Right cardiac atrium (tissue), 5 donors: ENCODE measurements at regions not wholly inside any gene's neighbourhood (a gene's known extent, or its start where the extent isn't known, plus 50 kb on each side); places are given as distances from the start of the nearest gene placed in this dataset.

Experiments used
- ATAC-seq, 2 donors: fragments of 200-7000 bp; cut with Tn5 transposase; one replicate each; pipeline versions ENCODE4 v1.8.0 to v1.9.1; 2020; ENCODE audit warnings: moderate library complexity in 2 of 2, mild to moderate bottlenecking in 1 of 2
- DNase-seq, 3 donors: peaks; one replicate each; pipeline ENCODE4 v3.0.0-alpha.2; 2020
- H3K27ac ChIP-seq: one replicate; pipeline ENCODE4 v1.5.1; 2013; ENCODE audit warnings: mild to moderate bottlenecking, low read length, control low read depth, moderate library complexity
- H3K27me3 ChIP-seq: one replicate; pipeline ENCODE4 v1.6.1; 2013; ENCODE audit not compliant: control insufficient read depth, insufficient read depth
- H3K4me1 ChIP-seq: one replicate; pipeline ENCODE4 v1.6.1; 2013; ENCODE audit warnings: low read length; ENCODE audit not compliant: control insufficient read depth, insufficient read depth
- H3K4me3 ChIP-seq: one replicate; pipeline ENCODE4 v1.5.1; 2013; ENCODE audit warnings: low read length, control low read depth
- H3K9me3 ChIP-seq: one replicate; pipeline ENCODE4 v1.6.1; 2013; ENCODE audit warnings: low read length; ENCODE audit not compliant: control insufficient read depth
- WGBS: extraction: QIAGEN DNeasy Blood & Tissue Kit; methylation state at CpG from one replicate; pipeline ENCODE4 v1.1.7; 2013; 5-methylcytosine and 5-hydroxymethylcytosine counted together
- intact Hi-C, 4 donors: fragments of 100-400 bp; cut with DNase I; formaldehyde crosslinking; loops; one replicate each; pipeline versions ENCODE4 v1.11.0 to v1.14.0; 2022 to 2023
- donor health status: healthy with polysubstance abuse.
- donor health status: DM: no; HTN: yes; CAD: no.
- donor health status: DM: no; HTN: no; CAD: no.
- donor health status: DM: no; HTN: yes; CAD: no; lungs with severe emphysema.
- donor health status: DM: yes; HTN: yes; CAD: no.

- Histone ChIP-seq H3K9me3 (no peaks in the 10 kb centered on the region), H3K27ac (no peak overlapping the region), H3K4me1 (no peaks in the 10 kb centered on the region), H3K27me3 (no peaks in the 10 kb centered on the region), H3K4me3 (no peak overlapping the region)
- ATAC-seq, result no peak
- DNase-seq, result no peak
- 69% methylated on average over 4 of the region's 4 CpGs for WGBS
- intact Hi-C loops, result no loop called here
These were observed 403.5 kb downstream of the DMRT2 start for GRCh38 chr9:1453636-1454035.

GRCh38 chr9:1454211-1454610, 404.1 kb downstream of the DMRT2 start:
- H3K27ac ChIP-seq, result no peak overlapping the region
- ATAC-seq, result no peak
- WGBS, result 42% methylated on average over 1 of the region's 1 CpG

DNA sequence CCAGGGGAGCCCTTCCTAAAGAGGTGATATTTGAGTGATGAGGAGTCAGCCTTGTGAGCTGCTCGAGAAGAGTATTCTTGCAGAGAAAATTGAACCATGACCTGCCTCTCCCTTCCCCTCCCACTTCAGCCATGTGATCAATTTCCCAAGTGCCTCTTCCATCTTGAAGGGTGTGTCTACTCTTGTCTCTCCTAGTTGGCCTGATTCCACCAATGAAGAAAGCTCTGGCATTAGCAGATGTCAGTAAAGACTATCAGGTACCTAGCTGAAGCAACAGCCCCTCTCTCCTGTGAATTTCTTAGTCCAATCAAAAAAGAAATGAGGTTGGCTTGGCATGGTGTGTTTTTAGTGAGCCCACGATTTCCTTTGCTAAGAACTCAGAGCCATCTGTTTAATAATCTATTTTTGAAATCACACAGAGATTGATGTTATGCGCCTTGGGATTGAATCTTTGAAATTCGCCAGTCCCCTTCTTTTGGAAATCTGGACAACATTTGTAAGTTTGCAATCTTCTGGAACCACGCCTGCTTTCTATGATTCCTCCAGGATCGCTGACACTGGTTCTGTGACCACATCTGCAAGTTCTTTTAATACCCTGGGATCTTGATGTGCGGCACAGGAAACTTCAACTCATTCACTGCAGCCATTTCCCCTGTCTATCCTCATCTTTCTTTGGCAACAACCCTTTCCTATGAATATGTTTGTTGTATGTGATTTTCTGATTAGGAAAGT, 404.6 kb downstream of the DMRT2 start:
- no peak overlapping the region for H3K4me3 ChIP-seq
- H3K4me1 ChIP-seq, result no peaks in the 10 kb centered on the region
- H3K27me3 ChIP-seq, result no peaks in the 10 kb centered on the region
- WGBS, result 58% methylated on average over 7 of the region's 7 CpGs
- no peaks in the 10 kb centered on the region for H3K9me3 ChIP-seq
- no peak for DNase-seq
- intact Hi-C loops, result loop anchor here in 1 of 4 donors (5.0 kb wide), 1 partner anchor 148 kb away; no protein-coding TSS in a partner anchor
- no peak overlapping the region for H3K27ac ChIP-seq
- no peak for ATAC-seq

More at GRCh38 chr9:1454211-1454610, 404.1 kb downstream of the DMRT2 start:
- no peaks in the 10 kb centered on the region for H3K4me1 ChIP-seq
- no peak for DNase-seq
- intact Hi-C loops, result no loop called here
- H3K9me3 ChIP-seq, result no peaks in the 10 kb centered on the region
- H3K4me3 ChIP-seq, result no peak overlapping the region
- H3K27me3 ChIP-seq, result no peaks in the 10 kb centered on the region

DNA sequence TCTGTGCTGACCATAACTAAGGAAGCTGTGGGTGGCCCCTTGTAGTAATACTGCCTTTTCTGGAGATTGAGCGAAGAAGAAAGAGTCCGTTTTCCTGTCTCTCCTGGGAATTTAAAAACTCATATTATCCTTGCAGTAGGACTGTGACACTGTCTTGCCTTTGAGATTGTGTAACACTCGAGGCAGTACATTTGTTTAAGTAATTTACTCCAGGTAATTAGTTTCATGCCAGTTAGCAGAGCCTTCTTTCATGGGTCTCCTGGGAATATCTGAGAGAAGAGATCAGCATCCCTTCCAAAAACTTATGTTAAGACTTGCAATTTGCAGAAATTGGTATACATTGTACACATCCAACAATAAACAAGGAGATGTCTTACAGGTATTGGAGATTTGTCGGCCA, 405.6 kb downstream of the DMRT2 start:
- DNase-seq (no peak), ATAC-seq (no peak)
- Histone ChIP-seq H3K27ac (no peak overlapping the region), H3K4me3 (no peak overlapping the region), H3K4me1 (no peaks in the 10 kb centered on the region), H3K9me3 (no peaks in the 10 kb centered on the region), H3K27me3 (no peaks in the 10 kb centered on the region)
- WGBS, result 70% methylated on average over 4 of the region's 4 CpGs
- intact Hi-C loops, result loop anchor here in 1 of 4 donors (5.0 kb wide), 1 partner anchor 147 kb away; no protein-coding TSS in a partner anchor

DNA sequence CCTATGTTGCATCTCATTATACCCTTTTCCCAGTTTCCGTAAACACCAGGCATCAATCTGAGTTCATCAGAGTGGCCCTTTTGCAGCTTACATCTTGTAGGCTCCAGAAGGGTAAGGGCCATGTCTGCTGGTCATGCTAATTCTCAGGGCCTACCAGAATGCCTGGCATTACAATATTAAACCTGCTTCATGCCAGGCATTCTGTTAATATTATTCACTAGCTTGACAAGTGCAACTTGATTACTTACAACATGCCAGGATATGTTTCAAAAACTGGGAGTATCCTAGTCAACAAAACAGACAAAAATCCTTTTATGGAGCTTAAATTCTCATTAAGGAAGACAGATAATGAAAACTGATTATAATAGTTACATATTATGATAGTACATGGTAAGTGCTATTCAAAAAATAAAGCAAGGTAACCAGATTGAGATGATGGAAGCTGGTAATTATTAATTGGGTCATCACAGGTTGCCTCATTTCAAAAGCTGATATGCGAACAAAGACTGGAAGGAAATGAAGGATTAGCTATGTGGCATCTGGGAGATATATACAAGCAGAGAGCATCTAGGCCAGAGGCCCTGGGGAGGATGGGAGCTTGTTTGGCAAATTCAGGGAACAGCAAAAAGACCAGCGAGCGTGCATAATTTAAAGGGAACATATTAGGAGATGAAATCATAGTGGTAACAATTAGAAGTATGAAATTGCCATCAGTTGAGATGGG, 406.3 kb downstream of the DMRT2 start:
- Histone ChIP-seq H3K27ac (no peak overlapping the region), H3K9me3 (no peaks in the 10 kb centered on the region), H3K4me1 (no peaks in the 10 kb centered on the region), H3K27me3 (no peaks in the 10 kb centered on the region), H3K4me3 (no peak overlapping the region)
- no peak for DNase-seq
- intact Hi-C loops, result loop anchor here in 1 of 4 donors (5.0 kb wide), 1 partner anchor 146 kb away; no protein-coding TSS in a partner anchor
- ATAC-seq, result no peak
- 64% methylated on average over 4 of the region's 4 CpGs for WGBS

DNA sequence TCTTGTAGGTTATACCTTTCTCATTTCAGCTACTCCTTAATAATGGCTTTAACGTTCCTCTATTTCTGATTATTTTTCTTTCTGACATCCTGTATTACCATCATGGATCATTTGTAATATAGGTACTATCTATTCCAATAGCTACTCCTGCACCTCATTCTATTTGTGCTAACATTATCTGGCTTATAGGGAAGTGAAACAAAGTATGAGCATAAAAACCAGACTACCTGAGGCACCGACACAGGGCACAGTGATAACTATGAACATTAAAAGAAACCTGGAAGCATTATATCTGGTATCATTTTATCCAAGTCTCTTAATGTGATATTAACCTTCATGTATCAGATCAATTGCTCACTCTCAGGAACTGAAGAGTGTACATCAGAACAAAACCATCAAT, 407.3 kb downstream of the DMRT2 start:
- ATAC-seq, result no peak
- Histone ChIP-seq H3K27ac (no peak overlapping the region), H3K4me3 (no peak overlapping the region), H3K9me3 (no peaks in the 10 kb centered on the region), H3K27me3 (no peaks in the 10 kb centered on the region), H3K4me1 (no peaks in the 10 kb centered on the region)
- no peak for DNase-seq
- intact Hi-C loops, result loop anchor here in 1 of 4 donors (5.0 kb wide), 1 partner anchor 145 kb away; no protein-coding TSS in a partner anchor
- 92% methylated on average over 2 of the region's 2 CpGs for WGBS

DNA sequence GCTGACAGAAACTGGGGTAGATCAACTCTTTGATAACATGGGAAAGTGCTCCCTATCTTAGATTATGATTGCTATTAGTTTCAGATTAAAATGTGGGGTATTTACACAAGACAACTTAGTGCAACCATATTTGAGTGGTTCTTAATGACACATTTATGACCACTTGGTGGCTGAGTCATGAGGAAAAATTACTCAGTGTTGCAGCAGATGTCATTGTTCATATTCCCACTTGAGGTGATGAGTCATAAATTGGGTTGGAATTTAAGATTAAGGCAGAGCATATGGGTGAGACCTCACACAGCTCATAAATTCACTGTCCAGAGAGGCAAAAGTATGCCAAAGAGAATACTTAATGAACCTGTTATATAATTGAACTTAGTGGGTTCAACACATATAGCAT, 408.3 kb downstream of the DMRT2 start:
- Histone ChIP-seq H3K4me3 (no peak overlapping the region), H3K4me1 (no peaks in the 10 kb centered on the region), H3K27ac (no peak overlapping the region), H3K9me3 (no peaks in the 10 kb centered on the region), H3K27me3 (no peaks in the 10 kb centered on the region)
- ATAC-seq (no peak), DNase-seq (no peak)
- intact Hi-C loops, result loop anchor here in 1 of 4 donors (5.0 kb wide), 1 partner anchor 144 kb away; no protein-coding TSS in a partner anchor

GRCh38 chr9:1460143-1460769, 410.1 kb downstream of the DMRT2 start:
- ATAC-seq, result no peak
- Histone ChIP-seq H3K4me3 (no peak overlapping the region), H3K9me3 (no peaks in the 10 kb centered on the region), H3K27me3 (no peaks in the 10 kb centered on the region), H3K4me1 (no peaks in the 10 kb centered on the region), H3K27ac (no peak overlapping the region)
- 55% methylated on average over 7 of the region's 7 CpGs for WGBS
- no peak for DNase-seq
- intact Hi-C loops, result loop anchor here in 1 of 4 donors (10.0 kb wide), 1 partner anchor 145 kb away; no protein-coding TSS in a partner anchor

- no peak overlapping the region for H3K4me3 ChIP-seq
- no peak for ATAC-seq
- no peak for DNase-seq
- no peak overlapping the region for H3K27ac ChIP-seq
- no peaks in the 10 kb centered on the region for H3K27me3 ChIP-seq
- H3K4me1 ChIP-seq, result no peaks in the 10 kb centered on the region
- no peaks in the 10 kb centered on the region for H3K9me3 ChIP-seq
- intact Hi-C loops, result loop anchor here in 1 of 4 donors (10.0 kb wide), 1 partner anchor 143 kb away; no protein-coding TSS in a partner anchor
- 78% methylated on average over 4 of the region's 4 CpGs for WGBS
These were observed 411.7 kb downstream of the DMRT2 start for GRCh38 chr9:1461812-1462211.

DNA sequence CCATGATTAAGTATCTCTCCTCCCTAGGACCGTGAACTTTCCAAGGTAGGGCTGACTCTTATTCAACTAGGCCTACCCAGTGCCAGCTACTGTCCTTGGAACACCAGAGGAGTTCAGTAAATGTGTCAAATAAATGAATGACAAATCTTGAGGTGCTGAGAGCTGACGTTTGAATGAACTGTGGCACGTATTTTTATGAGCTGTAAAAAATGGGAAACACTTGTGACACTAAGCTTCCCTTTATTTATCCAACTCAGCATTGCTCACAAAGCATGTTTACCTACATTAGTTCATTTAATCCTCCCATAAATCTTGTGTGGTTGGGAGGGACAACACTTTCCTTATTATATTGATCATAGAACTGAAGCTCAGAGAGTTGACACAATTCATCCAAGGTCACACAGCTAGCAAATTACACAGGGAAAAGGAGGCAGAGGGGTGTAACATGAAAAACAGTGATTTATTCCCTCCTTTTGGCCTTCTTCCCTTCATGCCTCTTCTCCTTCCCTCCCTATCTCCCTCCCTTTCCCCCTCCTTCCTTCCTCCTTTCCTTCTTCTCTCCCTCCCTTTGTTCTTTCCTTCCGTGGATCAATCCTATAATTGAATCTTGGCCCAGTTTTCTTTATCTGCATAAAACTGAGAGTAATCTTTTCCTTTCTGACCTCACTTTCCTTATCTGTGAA, 412.6 kb downstream of the DMRT2 start:
- Histone ChIP-seq H3K9me3 (no peaks in the 10 kb centered on the region), H3K4me1 (no peaks in the 10 kb centered on the region), H3K27me3 (no peaks in the 10 kb centered on the region), H3K27ac (no peak overlapping the region), H3K4me3 (no peak overlapping the region)
- 64% methylated on average over 4 of the region's 4 CpGs for WGBS
- intact Hi-C loops, result loop anchor here in 1 of 4 donors (10.0 kb wide), 1 partner anchor 142 kb away; no protein-coding TSS in a partner anchor
- DNase-seq (no peak), ATAC-seq (no peak)
